Activated T-helper 9 cell treated with anti-CD3 and anti-CD28 coated beads, Interleukin-2, amount 50 U/mL, for 16 hours (primary cell): ENCODE measurements at regions not wholly inside any gene's neighbourhood (a gene's known extent, or its start where the extent isn't known, plus 50 kb on each side); places are given as distances from the start of the nearest gene placed in this dataset.

Experiments
- DNase-seq: peaks from one replicate; pipeline ENCODE4 v3.0.0-alpha.2; 2020; ENCODE audit warnings: low read depth

DNA sequence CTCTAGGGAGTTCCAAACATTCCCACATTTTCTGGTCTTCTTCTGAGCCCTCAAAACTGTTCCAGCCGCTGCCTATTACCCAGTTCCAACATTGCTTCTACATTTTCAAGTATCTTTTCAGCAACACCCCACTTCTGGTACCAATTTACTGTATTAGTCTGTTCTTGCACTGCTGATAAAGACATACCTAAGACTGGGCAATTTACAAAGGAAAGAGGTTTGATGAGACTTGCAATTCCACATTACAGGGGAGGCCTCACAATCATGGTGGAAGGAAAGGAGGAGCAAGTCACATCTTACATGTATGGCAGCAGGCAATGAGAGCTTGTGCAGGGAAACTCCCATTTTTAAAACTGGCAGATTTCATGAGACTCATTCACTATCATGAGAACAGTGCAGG lies 629.1 kb upstream of the NR2F2 start:
- DNase-seq, result no peak

GRCh38 chr15:95709959-95710695 lies 620.4 kb upstream of the NR2F2 start:
- no peak for DNase-seq

DNA sequence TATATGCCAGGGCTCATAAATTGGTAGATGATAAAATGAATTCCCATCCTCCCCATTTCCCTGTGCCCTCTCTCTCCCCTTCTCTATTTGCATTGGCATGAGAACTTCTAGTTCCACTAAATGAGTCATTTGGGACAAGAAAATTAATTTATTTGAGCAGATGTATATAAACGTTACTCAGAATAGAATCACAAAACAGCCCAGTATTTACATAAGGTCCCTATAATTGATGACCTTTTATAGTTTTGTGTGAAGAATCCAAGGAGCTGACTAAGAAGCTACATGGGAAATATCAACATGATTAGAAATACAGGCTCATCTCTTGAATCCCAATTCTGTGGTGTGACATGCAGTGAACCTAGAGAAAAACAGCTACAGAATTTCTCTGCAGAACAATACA lies 617.7 kb upstream of the NR2F2 start:
- DNase-seq, result no peak

- DNase-seq, result no peak
Measured at GRCh38 chr15:95713324-95713723, 617.2 kb upstream of the NR2F2 start.

GRCh38 chr15:95715116-95715903 lies 615.2 kb upstream of the NR2F2 start:
- no peak for DNase-seq

GRCh38 chr15:95715906-95716656 lies 614.4 kb upstream of the NR2F2 start:
- no peak for DNase-seq

GRCh38 chr15:95716708-95717107 lies 613.8 kb upstream of the NR2F2 start:
- no peak for DNase-seq

GRCh38 chr15:95718441-95718840 lies 612.1 kb upstream of the NR2F2 start:
- no peak for DNase-seq

DNA sequence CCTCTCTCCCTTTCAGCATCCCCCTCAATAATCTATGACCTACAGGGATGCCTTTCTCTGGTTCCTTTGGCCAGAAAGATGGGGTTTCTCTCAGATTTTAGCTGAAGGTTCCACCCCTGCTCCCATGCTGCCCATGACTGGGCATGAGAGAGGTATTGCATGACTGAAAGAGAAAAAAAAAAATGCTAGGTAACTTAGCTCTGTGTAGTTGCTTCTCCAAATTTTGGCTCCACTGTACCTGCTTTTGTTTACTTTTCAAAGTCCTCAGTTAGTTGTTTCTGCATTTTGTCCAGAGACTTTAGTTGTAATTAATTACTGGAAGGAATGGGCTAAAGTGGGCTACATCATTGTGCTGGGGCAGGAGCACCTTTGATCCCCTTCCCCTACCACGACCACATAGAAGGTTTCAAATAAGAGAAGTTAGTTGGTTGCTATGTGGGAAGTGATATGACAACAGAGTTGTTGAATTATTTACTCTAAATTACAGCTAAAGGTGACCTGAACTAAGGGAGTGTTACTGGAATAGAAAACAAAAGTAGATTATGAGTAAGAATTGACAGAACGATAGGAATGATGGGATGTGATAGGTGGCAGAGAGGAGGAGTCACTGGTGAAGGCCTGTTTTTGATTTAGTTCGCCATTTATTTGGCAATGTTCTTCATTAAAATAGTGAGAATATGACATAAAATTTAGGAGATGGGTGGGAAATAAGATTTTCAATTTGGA lies 605.4 kb upstream of the NR2F2 start:
- no peak for DNase-seq

- DNase-seq, result no peak
Measured at GRCh38 chr15:95726891-95727290, 603.6 kb upstream of the NR2F2 start.

DNA sequence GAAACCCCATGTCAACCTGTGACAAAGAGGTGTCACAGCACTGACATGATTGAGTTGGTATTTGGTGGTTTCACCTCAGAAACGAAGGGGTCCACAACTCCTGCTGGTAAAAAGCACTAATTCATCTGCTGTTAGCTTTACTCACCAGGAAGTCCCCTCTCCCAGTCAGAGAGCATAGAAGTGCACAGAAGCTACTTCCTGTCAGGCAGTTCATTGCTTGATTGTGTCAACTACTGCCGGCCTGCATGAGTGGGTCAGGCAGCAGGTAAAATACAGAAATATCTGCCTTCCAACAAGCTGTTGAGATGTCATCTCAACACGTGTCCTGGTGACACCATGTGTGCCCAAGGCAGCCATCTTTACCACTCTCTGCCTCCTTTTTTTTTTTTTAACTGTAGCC lies 596.6 kb upstream of the NR2F2 start:
- DNase-seq, result no peak

DNA sequence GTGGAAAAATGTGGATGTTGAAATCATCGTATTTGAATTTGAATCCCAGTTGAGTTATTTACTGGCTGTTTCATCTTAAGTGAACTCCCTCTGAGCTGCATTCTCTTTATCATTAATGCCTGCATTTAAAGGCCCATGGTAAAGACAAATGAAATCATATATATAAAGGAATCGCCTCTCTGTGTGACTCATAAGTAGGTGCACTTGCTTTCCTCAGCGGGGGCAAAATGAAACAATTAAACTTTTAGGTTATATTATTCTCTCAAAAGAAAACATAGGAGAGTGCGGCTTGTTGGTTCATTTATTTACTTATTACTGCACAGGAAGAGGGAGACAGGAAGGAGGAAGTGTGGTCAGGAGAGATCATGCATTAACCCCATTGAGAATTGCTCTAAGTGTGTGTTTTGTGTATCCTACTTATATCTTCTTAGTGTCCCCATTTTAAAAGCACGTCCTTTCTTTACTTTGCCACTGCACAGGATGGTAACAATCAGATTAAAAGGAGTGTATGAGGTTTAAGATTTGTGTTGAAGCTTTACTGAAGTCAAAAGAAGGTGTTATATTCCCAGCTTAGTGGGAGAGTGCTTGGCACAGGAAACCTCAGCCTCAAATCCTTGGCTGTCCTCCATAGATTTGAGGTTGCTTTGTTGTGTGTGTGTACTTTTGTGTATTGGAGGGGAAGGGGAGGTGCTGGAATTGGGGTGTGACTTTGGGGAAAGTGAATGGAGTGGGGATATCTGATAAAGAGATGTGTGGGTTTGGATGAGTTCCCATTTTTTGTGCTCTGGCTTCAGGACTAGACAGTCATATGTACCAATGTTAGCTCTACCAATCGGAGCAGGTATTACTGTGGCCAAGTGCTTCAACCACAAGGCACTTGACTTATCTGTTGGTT lies 595.8 kb upstream of the NR2F2 start:
- no peak for DNase-seq

GRCh38 chr15:95737060-95737459 lies 593.4 kb upstream of the NR2F2 start:
- DNase-seq, result no peak

DNA sequence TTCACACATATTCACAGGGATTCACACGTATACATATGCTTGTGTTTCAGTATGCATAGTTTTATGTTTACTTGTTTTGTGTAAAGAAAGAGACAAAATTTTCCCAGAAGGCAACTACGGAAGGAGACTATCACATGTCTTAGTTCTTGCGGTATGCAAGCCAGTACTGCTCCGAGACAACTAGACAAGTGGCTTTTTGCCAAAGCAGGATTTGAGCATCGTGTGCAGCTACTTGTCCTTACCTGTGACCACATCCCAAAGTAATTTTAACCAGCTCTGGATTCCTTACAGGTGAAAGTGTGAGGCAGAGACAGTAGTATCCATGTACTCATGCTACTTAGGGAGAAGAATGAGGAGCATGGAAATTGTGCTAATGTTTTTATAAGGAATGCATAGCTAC lies 591.4 kb upstream of the NR2F2 start:
- DNase-seq, result no peak

GRCh38 chr15:95741830-95742229 lies 588.7 kb upstream of the NR2F2 start:
- no peak for DNase-seq

- no peak for DNase-seq
Measured at GRCh38 chr15:95742256-95742655, 588.2 kb upstream of the NR2F2 start.

- no peak for DNase-seq
Measured at GRCh38 chr15:95742836-95743235, 587.7 kb upstream of the NR2F2 start.

GRCh38 chr15:95757171-95757570 lies 573.3 kb upstream of the NR2F2 start:
- no peak for DNase-seq

- DNase-seq, result no peak
Measured at GRCh38 chr15:95758451-95758850, 572.0 kb upstream of the NR2F2 start.

- no peak for DNase-seq
Measured at GRCh38 chr15:95758851-95759250, 571.6 kb upstream of the NR2F2 start.

GRCh38 chr15:95760508-95760907 lies 570.0 kb upstream of the NR2F2 start:
- DNase-seq, result no peak
